ENCODE measurements at regions not wholly inside any gene's neighbourhood (a gene's known extent, or its start where the extent isn't known, plus 50 kb on each side); places are given as distances from the start of the nearest gene placed in this dataset.
"Not testable (repeated sequence)": the region's sequence is repeated elsewhere in the genome, so short reads cannot be mapped to it uniquely, and the experiment has no call there.

GRCh38 chr2:153268941-153269461, 209.6 kb downstream of the RPRM start:
- no peak for DNase-seq (ENCODE audit: low read depth)
- TF ChIP-seq CTCF (conservative IDR thresholded peaks at IDR 0.05; ENCODE audit: low read depth, low read length), result no peak
- H3K4me3 ChIP-seq (ENCODE audit: low read depth, low read length), result no peak overlapping the region

- not testable (repeated sequence) for DNase-seq (ENCODE audit: low read depth); H3K4me3 ChIP-seq (ENCODE audit: low read depth, low read length)
Observed at GRCh38 chr2:153256876-153257275, 221.7 kb downstream of the RPRM start.

GRCh38 chr2:153246636-153247035, 231.9 kb downstream of the RPRM start:
- DNase-seq (ENCODE audit: low read depth); H3K4me3 ChIP-seq (ENCODE audit: low read depth, low read length): not testable (repeated sequence)

- no peak for DNase-seq (ENCODE audit: low read depth)
- no peak overlapping the region for H3K4me3 ChIP-seq (ENCODE audit: low read depth, low read length)
- no peak for TF ChIP-seq CTCF (conservative IDR thresholded peaks at IDR 0.05; ENCODE audit: low read depth, low read length)
Observed at GRCh38 chr2:153235516-153235915, 243.0 kb downstream of the RPRM start.

- no peak for DNase-seq (ENCODE audit: low read depth)
- no peak for TF ChIP-seq CTCF (conservative IDR thresholded peaks at IDR 0.05; ENCODE audit: low read depth, low read length)
- no peak overlapping the region for H3K4me3 ChIP-seq (ENCODE audit: low read depth, low read length)
Observed at GRCh38 chr2:153232464-153232863, 246.1 kb downstream of the RPRM start.

- TF ChIP-seq CTCF (conservative IDR thresholded peaks at IDR 0.05; ENCODE audit: low read depth, low read length), result no peak
- no peak for DNase-seq (ENCODE audit: low read depth)
Observed at GRCh38 chr2:153230977-153231376, 247.6 kb downstream of the RPRM start.

GRCh38 chr2:153228904-153229303, 249.7 kb downstream of the RPRM start:
- H3K4me3 ChIP-seq (ENCODE audit: low read depth, low read length), result no peak overlapping the region
- TF ChIP-seq CTCF (conservative IDR thresholded peaks at IDR 0.05; ENCODE audit: low read depth, low read length), result no peak
- DNase-seq (ENCODE audit: low read depth), result no peak

More at GRCh38 chr2:153230977-153231376, 247.6 kb downstream of the RPRM start:
- no peak overlapping the region for H3K4me3 ChIP-seq (ENCODE audit: low read depth, low read length)

- DNase-seq (ENCODE audit: low read depth), result no peak
- H3K4me3 ChIP-seq (ENCODE audit: low read depth, low read length), result no peak overlapping the region
- TF ChIP-seq CTCF (conservative IDR thresholded peaks at IDR 0.05; ENCODE audit: low read depth, low read length), result no peak
Observed at GRCh38 chr2:153227981-153228380, 250.6 kb downstream of the RPRM start.

Measured in choroid plexus epithelial cell (primary cell).